ENCODE measurements at regions not wholly inside any gene's neighbourhood (a gene's known extent, or its start where the extent isn't known, plus 50 kb on each side); places are given as distances from the start of the nearest gene placed in this dataset.

DNA sequence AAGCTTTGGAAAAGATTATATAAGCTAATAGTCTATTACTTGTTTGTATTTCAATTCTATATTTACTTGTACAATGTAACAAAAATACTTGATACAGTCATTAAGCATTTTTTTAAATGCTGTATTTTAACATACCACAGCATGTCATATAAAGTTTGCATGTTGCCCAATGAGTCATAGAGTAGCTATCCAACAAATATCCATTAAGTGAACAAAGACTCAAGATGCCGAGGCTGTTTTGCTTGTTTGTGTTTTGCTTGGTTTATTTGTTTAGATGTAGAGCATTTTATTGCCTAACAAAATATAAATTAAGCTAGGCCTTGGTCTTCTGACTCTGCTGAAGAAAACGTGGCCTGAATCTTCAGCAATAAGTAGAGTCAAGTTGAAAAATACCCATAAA, 1584.3 kb upstream of the NUDT12 start:
- no peak overlapping the region for H2AFZ ChIP-seq (ENCODE audit: low read depth, low read length)
- no peaks in the 10 kb centered on the region for H3K9me3 ChIP-seq (ENCODE audit: insufficient read depth, low read length)
- H3K36me3 ChIP-seq (replicated peaks; ENCODE audit: low read depth, low read length) = no peaks in the 10 kb centered on the region
- H4K20me1 ChIP-seq (ENCODE audit: insufficient read depth, low read length) = no peaks in the 10 kb centered on the region
- no peak overlapping the region for H3K4me3 ChIP-seq (ENCODE audit: low read length)
- TF ChIP-seq EZH2phosphoT487 (IDR thresholded peaks at IDR 0.05; ENCODE audit: low read depth) = no peak
- TF ChIP-seq, protein P1, sequence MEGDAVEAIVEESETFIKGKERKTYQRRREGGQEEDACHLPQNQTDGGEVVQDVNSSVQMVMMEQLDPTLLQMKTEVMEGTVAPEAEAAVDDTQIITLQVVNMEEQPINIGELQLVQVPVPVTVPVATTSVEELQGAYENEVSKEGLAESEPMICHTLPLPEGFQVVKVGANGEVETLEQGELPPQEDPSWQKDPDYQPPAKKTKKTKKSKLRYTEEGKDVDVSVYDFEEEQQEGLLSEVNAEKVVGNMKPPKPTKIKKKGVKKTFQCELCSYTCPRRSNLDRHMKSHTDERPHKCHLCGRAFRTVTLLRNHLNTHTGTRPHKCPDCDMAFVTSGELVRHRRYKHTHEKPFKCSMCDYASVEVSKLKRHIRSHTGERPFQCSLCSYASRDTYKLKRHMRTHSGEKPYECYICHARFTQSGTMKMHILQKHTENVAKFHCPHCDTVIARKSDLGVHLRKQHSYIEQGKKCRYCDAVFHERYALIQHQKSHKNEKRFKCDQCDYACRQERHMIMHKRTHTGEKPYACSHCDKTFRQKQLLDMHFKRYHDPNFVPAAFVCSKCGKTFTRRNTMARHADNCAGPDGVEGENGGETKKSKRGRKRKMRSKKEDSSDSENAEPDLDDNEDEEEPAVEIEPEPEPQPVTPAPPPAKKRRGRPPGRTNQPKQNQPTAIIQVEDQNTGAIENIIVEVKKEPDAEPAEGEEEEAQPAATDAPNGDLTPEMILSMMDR (IDR thresholded peaks at IDR 0.05; ENCODE audit: low read depth, low read length) = no peak
- no peak overlapping the region for H3K4me2 ChIP-seq (ENCODE audit: low read length)
- no peaks in the 10 kb centered on the region for H3K79me2 ChIP-seq (ENCODE audit: low read length)
- no peaks in the 10 kb centered on the region for H3K4me1 ChIP-seq (ENCODE audit: low read length)
- no peak overlapping the region for H3K27ac ChIP-seq (ENCODE audit: low read length)
- no peaks in the 10 kb centered on the region for H3K27me3 ChIP-seq (ENCODE audit: low read depth, low read length)
- no peak overlapping the region for H3K9ac ChIP-seq (ENCODE audit: low read length)

DNA sequence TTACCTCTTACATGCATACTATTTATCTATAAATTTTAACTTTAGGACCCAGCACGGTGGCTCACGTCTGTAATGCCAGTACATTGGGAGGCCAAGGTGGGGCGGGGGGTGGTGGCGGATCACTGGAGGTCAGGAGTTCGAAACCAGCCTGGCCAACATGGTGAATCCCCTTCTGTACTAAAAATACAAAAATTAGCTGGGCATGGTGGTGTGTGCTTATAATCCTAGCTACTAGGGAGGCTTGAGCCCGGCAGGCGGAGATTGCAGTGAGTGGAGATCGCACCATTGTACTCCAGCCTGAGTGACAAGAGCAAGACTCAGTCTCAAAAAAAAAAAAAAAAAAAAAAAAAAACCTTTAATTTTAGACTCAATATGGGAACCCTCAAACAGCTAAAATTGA, 1582.6 kb upstream of the NUDT12 start:
- Histone ChIP-seq H3K9me3 (ENCODE audit: insufficient read depth, low read length) (no peaks in the 10 kb centered on the region), H2AFZ (ENCODE audit: low read depth, low read length) (no peak overlapping the region)
- no peak for TF ChIP-seq EZH2phosphoT487 (IDR thresholded peaks at IDR 0.05; ENCODE audit: low read depth)
- TF ChIP-seq, protein P1 (IDR thresholded peaks at IDR 0.05; ENCODE audit: low read depth, low read length) = no peak

DNA sequence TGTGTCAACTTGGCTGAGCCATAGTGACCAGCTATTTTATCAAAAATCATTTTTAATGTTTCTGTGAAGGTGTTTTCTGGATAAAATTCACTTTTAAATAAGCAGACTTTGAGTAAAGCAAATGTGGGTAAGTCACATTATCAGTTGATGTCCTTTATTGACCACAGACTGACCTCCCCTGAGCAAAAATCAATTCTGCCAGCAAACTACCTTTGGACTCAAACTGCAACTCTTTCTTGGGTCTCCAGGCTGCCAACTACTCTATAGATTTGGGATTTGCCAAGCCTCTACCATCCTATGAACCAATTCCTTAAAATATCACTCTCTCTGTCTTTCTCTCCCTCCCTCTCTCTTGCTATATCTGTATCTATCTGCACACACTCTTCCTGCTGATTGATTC, 1571.7 kb upstream of the NUDT12 start:
- TF ChIP-seq EZH2phosphoT487 (IDR thresholded peaks at IDR 0.05; ENCODE audit: low read depth) = no peak
- TF ChIP-seq, protein P1 (IDR thresholded peaks at IDR 0.05; ENCODE audit: low read depth, low read length) = no peak
- Histone ChIP-seq H4K20me1 (ENCODE audit: insufficient read depth, low read length) (no peaks in the 10 kb centered on the region), H2AFZ (ENCODE audit: low read depth, low read length) (no peak overlapping the region), H3K4me2 (ENCODE audit: low read length) (no peak overlapping the region), H3K4me1 (ENCODE audit: low read length) (no peaks in the 10 kb centered on the region), H3K27ac (ENCODE audit: low read length) (no peak overlapping the region), H3K9me3 (ENCODE audit: insufficient read depth, low read length) (no peaks in the 10 kb centered on the region), H3K9ac (ENCODE audit: low read length) (no peak overlapping the region), H3K36me3 (replicated peaks; ENCODE audit: low read depth, low read length) (no peaks in the 10 kb centered on the region), H3K79me2 (ENCODE audit: low read length) (no peaks in the 10 kb centered on the region), H3K4me3 (ENCODE audit: low read length) (no peak overlapping the region), H3K27me3 (ENCODE audit: low read depth, low read length) (no peaks in the 10 kb centered on the region)

More for the DNA sequence above, 1582.6 kb upstream of the NUDT12 start:
- no peaks in the 10 kb centered on the region for H3K79me2 ChIP-seq (ENCODE audit: low read length)
- H3K4me1 ChIP-seq (ENCODE audit: low read length) = no peaks in the 10 kb centered on the region
- H3K27ac ChIP-seq (ENCODE audit: low read length) = no peak overlapping the region
- no peaks in the 10 kb centered on the region for H4K20me1 ChIP-seq (ENCODE audit: insufficient read depth, low read length)
- H3K9ac ChIP-seq (ENCODE audit: low read length) = no peak overlapping the region
- no peak overlapping the region for H3K4me2 ChIP-seq (ENCODE audit: low read length)
- H3K4me3 ChIP-seq (ENCODE audit: low read length) = no peak overlapping the region
- H3K36me3 ChIP-seq (replicated peaks; ENCODE audit: low read depth, low read length) = no peaks in the 10 kb centered on the region
- no peaks in the 10 kb centered on the region for H3K27me3 ChIP-seq (ENCODE audit: low read depth, low read length)

DNA sequence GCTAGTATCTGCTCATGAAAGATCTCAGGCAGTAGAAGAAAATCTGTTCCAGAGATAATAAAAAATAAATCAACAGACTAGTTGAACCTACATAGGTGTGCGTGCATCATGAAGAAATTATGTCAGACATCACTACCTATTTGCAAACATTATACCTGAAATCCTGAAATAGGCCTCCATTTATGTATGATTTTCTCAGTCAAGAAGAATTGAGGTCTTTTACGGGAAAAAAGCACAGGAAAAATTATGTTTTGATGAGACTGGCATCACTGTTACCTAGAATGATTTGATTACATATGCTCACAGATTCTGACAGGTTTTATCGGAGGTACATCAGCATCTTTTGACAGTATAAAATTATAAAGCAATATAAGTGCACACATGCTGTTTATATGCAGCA, 1570.5 kb upstream of the NUDT12 start:
- Histone ChIP-seq H3K9ac (ENCODE audit: low read length) (no peak overlapping the region), H4K20me1 (ENCODE audit: insufficient read depth, low read length) (no peaks in the 10 kb centered on the region), H3K9me3 (ENCODE audit: insufficient read depth, low read length) (no peaks in the 10 kb centered on the region), H3K4me1 (ENCODE audit: low read length) (no peaks in the 10 kb centered on the region), H3K36me3 (replicated peaks; ENCODE audit: low read depth, low read length) (no peaks in the 10 kb centered on the region), H3K27me3 (ENCODE audit: low read depth, low read length) (no peaks in the 10 kb centered on the region), H3K4me2 (ENCODE audit: low read length) (no peak overlapping the region), H2AFZ (ENCODE audit: low read depth, low read length) (no peak overlapping the region), H3K27ac (ENCODE audit: low read length) (no peak overlapping the region), H3K4me3 (ENCODE audit: low read length) (no peak overlapping the region), H3K79me2 (ENCODE audit: low read length) (no peaks in the 10 kb centered on the region)
- no peak for TF ChIP-seq EZH2phosphoT487 (IDR thresholded peaks at IDR 0.05; ENCODE audit: low read depth)
- TF ChIP-seq, protein P1 (IDR thresholded peaks at IDR 0.05; ENCODE audit: low read depth, low read length) = no peak
